K562 (cell line): ENCODE measurements at regions not wholly inside any gene's neighbourhood (a gene's known extent, or its start where the extent isn't known, plus 50 kb on each side); places are given as distances from the start of the nearest gene placed in this dataset.

ENCODE experiments used
- ATAC-seq: fragments of 200-7000 bp; cut with Tn5 transposase; 3 replicates; pipeline ENCODE4 v1.9.1; 2020; ENCODE audit warnings: moderate library complexity
- BruUV-seq: library from RNA; stranded (reverse); fragments of 400-500 nt; replicated peaks from 2 replicates; lab custom pipeline; 2021; lab: Mats Ljungman, UMichigan
- CTCF ChIA-PET: fragments of 300-600 bp; formaldehyde crosslinking; extraction: SDS; loops from one replicate; lab custom pipeline; 2021; ENCODE audit warnings: low intra/inter-chr PET ratio; lab: Yijun Ruan, JAX
- POLR2A ChIA-PET: fragments of 300-600, 350-650 bp; sonication (Branson Sonifier 250); formaldehyde crosslinking; extraction: SDS; loops from one replicate; lab custom pipeline; 2021; ENCODE audit warnings: antibody characterized with exemption, inconsistent platforms; lab: Yijun Ruan, JAX
- DNase-seq, 4 experiments: peaks; one replicate each; pipeline versions ENCODE4 v3.0.0 to v3.0.0-alpha.2; 2011 to 2018; ENCODE audit warnings: low spot score in 3 of 4, mixed read lengths in 3 of 4; ENCODE audit errors: extremely low read depth in 1 of 4
- FAIRE-seq: peaks from 2 replicates; lab custom pipeline; 2011; peaks lifted over from hg19 to GRCh38; lab: Jason Lieb, UNC
- H2AFZ ChIP-seq: 2 replicates; pipeline ENCODE4 v1.6.0; 2011; ENCODE audit warnings: low read depth, low read length, control low read depth, inconsistent platforms
- H3K27ac ChIP-seq: fragments of 200-600 bp; 3 replicates; pipeline ENCODE4 v1.8.0; 2011; ENCODE audit warnings: low read depth, mild to moderate bottlenecking, control low read depth, inconsistent platforms, low read length, moderate library complexity, mixed read lengths; ENCODE audit errors: extremely low read depth
- H3K27me3 ChIP-seq, 2 experiments: fragments of 300-600 bp in 1 of 2; 2 replicates in 1 of 2; 3 replicates in 1 of 2; pipeline versions ENCODE4 v1.6.0 to v1.8.0; 2011; ENCODE audit warnings: inconsistent platforms in 2 of 2, low read length in 2 of 2, mild to moderate bottlenecking in 1 of 2, mixed read lengths in 1 of 2, moderate library complexity in 1 of 2; ENCODE audit not compliant: control insufficient read depth in 2 of 2, insufficient read depth in 2 of 2
- H3K36me3 ChIP-seq: fragments of 300-600 bp; 3 replicates; pipeline ENCODE4 v1.8.0; 2011; ENCODE audit warnings: mild to moderate bottlenecking, low read length, inconsistent platforms; ENCODE audit not compliant: control insufficient read depth, insufficient read depth
- H3K4me1 ChIP-seq, 2 experiments: fragments of 200-600 bp in 1 of 2; replicated peaks in 1 of 2; 2 replicates in 1 of 2; 3 replicates in 1 of 2; pipeline versions ENCODE4 v1.5.1 to v1.8.0; 2011; ENCODE audit warnings: inconsistent platforms in 2 of 2, low read length in 2 of 2, mild to moderate bottlenecking in 1 of 2, mixed read lengths in 1 of 2, moderate library complexity in 1 of 2; ENCODE audit not compliant: control insufficient read depth in 2 of 2, insufficient read depth in 2 of 2
- H3K4me2 ChIP-seq: 2 replicates; pipeline ENCODE4 v1.6.1; 2011; ENCODE audit warnings: low read length, control low read depth, inconsistent platforms, mixed read lengths; ENCODE audit not compliant: insufficient read depth
- H3K4me3 ChIP-seq: fragments of 200-600 bp; sonication (generic), shearing (Covaris generic); 2 replicates; pipeline ENCODE4 v1.5.1; 2016; ENCODE audit warnings: control low read depth, inconsistent platforms
- H3K79me2 ChIP-seq: fragments of 200-600 bp; 3 replicates; pipeline ENCODE4 v1.8.0; 2011; ENCODE audit warnings: low read length, inconsistent platforms; ENCODE audit not compliant: control insufficient read depth, insufficient read depth
- H3K9ac ChIP-seq, 2 experiments: 2 replicates each; pipeline versions ENCODE4 v1.6.0 to v1.6.1; 2011; ENCODE audit warnings: low read depth in 2 of 2, low read length in 2 of 2, control low read depth in 1 of 2, inconsistent platforms in 1 of 2, mild to moderate bottlenecking in 1 of 2, mixed read lengths in 1 of 2; ENCODE audit not compliant: insufficient read depth in 1 of 2
- H3K9me1 ChIP-seq: one replicate; pipeline ENCODE4 v1.6.0; 2011; ENCODE audit warnings: inconsistent platforms, mild to moderate bottlenecking, low read length, moderate library complexity; ENCODE audit not compliant: control insufficient read depth, insufficient read depth
- H3K9me3 ChIP-seq: replicated peaks from 2 replicates; pipeline ENCODE4 v1.5.1; 2011; ENCODE audit warnings: low read depth, low read length, inconsistent platforms; ENCODE audit not compliant: control insufficient read depth, insufficient read depth
- H4K20me1 ChIP-seq: replicated peaks from 2 replicates; pipeline ENCODE4 v1.6.1; 2011; ENCODE audit warnings: low read length, inconsistent platforms, mixed read lengths; ENCODE audit not compliant: control insufficient read depth, insufficient read depth
- BRD9 ChIP-seq: fragments of 450-650 bp; IDR thresholded peaks from 2 replicates; pipeline ENCODE4 v1.6.1; 2018; ENCODE audit warnings: low read depth; ENCODE audit not compliant: partially characterized antibody
- CCNT2 ChIP-seq: IDR thresholded peaks from 2 replicates; pipeline ENCODE4 v1.6.1; 2011; ENCODE audit warnings: borderline replicate concordance, low read depth, mild to moderate bottlenecking, moderate library complexity, mixed read lengths, low read length; ENCODE audit not compliant: insufficient read length; ENCODE audit errors: extremely low read depth
- FOS ChIP-seq: IDR thresholded peaks from 3 replicates; pipeline ENCODE4 v1.6.1; 2011; ENCODE audit not compliant: insufficient read length; ENCODE audit errors: extremely low read depth
- HMG20A ChIP-seq: fragments of 450-650 bp; formaldehyde crosslinking; conservative IDR thresholded peaks from 2 replicates; pipeline ENCODE4 v1.4.0; 2020; ENCODE audit warnings: mild to moderate bottlenecking, mixed read lengths
- MTA3 ChIP-seq: fragments of 450-650 bp; formaldehyde crosslinking; IDR thresholded peaks from 2 replicates; pipeline ENCODE4 v1.6.1; 2017; ENCODE audit warnings: mild to moderate bottlenecking, borderline replicate concordance
- MYC ChIP-seq, 2 experiments: fragments of 250-450 bp in 1 of 2; sonication (Bioruptor Pico) in 1 of 2; IDR thresholded peaks; 2 replicates each; pipeline versions ENCODE4 v1.5.1 to v1.6.1; 2012 to 2021; ENCODE audit warnings: low read depth in 2 of 2, borderline replicate concordance in 1 of 2, improper control_type of control experiment in 1 of 2, low read length in 1 of 2, mild to moderate bottlenecking in 1 of 2, moderate library complexity in 1 of 2
- PHB2 ChIP-seq: fragments of 450-650 bp; IDR thresholded peaks from 2 replicates; pipeline ENCODE4 v1.6.1; 2017; ENCODE audit warnings: low read depth
- SMAD1 ChIP-seq: fragments of 150-350 bp; IDR thresholded peaks from 2 replicates; pipeline ENCODE4 v1.6.1; 2014; ENCODE audit warnings: low read length, low read depth; ENCODE audit not compliant: partially characterized antibody
- SREBF2 ChIP-seq: sonication (generic); formaldehyde crosslinking; IDR thresholded peaks from 2 replicates; pipeline ENCODE4 v1.4.0; 2020; ENCODE audit warnings: mild to moderate bottlenecking, missing genetic modification reagents
- TARDBP ChIP-seq: fragments of 450-650 bp; IDR thresholded peaks from 2 replicates; pipeline ENCODE4 v1.6.1; 2016
- WHSC1 ChIP-seq: IDR thresholded peaks from one replicate; pipeline ENCODE4 v1.6.1; 2012; ENCODE audit warnings: low read length, control low read depth, inconsistent platforms
- ZNF436 ChIP-seq: fragments of 250-450, 450-650 bp; sonication (Bioruptor Pico); formaldehyde crosslinking; IDR thresholded peaks from 2 replicates; pipeline ENCODE4 v1.7.0; 2020; ENCODE audit warnings: mild to moderate bottlenecking
- WGBS: fragments of 100-300 bp; shearing (Covaris generic); methylation state at CpG from one replicate; pipeline ENCODE4 v1.1.6; 2016; ENCODE audit warnings: low coverage, mixed read lengths; ENCODE audit not compliant: insufficient coverage; ENCODE audit errors: missing lambda C conversion rate; 5-methylcytosine and 5-hydroxymethylcytosine counted together
- in situ Hi-C: fragments of 300-500 bp; cut with MboI; formaldehyde crosslinking; loops from 4 replicates; pipeline ENCODE4 v1.15.0; 2018; ENCODE audit warnings: inconsistent platforms, mixed read lengths
- intact Hi-C: fragments of 100-400 bp; cut with micrococcal nuclease; formaldehyde crosslinking; loops from 2 replicates; pipeline ENCODE4 v1.14.2; 2022
- TF ChIP-seq, protein P1 (sequence below): sonication (generic); formaldehyde crosslinking; IDR thresholded peaks from 2 replicates; pipeline ENCODE4 v1.8.1; 2023; ENCODE audit warnings: missing genetic modification reagents, mild to moderate bottlenecking, borderline replicate concordance
- TF ChIP-seq, protein P2 (sequence below): IDR thresholded peaks from 2 replicates; pipeline ENCODE4 v1.6.1; 2014; ENCODE audit warnings: antibody characterized with exemption
- TF ChIP-seq, protein P3 (sequence below): fragments of 450-650 bp; IDR thresholded peaks from 2 replicates; pipeline ENCODE4 v1.6.1; 2014; ENCODE audit warnings: low read depth, mild to moderate bottlenecking, moderate library complexity, borderline replicate concordance

DNA sequence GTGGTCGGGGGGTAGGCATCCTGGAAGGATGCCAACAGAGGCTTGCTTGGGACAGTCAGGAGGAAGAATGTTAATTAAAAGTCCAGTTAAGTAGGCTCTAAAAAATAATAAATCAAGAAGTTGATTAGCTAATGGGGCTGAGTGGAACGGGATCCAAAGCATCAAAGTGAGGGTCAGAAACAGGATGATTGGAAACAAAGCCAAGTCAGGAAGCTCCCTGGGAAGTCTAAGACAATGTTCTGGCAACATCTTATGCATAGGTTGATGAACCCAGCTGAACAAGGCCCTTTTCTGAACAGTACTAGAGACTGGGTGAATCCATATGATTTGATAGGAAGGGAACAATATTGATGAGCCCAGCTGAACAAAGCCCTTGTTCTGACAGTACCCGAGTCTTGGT is 50.2 kb upstream of the STARD4 start:
- Histone ChIP-seq H3K9ac (no peak overlapping the region), H3K4me1 (no peaks in the 10 kb centered on the region), H3K36me3 (no peaks in the 10 kb centered on the region), H4K20me1 (no peaks in the 10 kb centered on the region), H3K4me2 (no peak overlapping the region), H3K27me3 (no peaks in the 10 kb centered on the region), H3K27ac (no peak overlapping the region), H3K4me3 (no peak overlapping the region), H3K9me1 (no peaks in the 10 kb centered on the region), H3K9me3 (no peaks in the 10 kb centered on the region), H2AFZ (no peak overlapping the region), H3K79me2 (no peaks in the 10 kb centered on the region)
- no peak for ATAC-seq
- POLR2A ChIA-PET, result interaction anchor here (1.3 kb wide), 1 partner anchor 22 kb away, joined by 3 read pairs; no protein-coding TSS in a partner anchor
- in situ Hi-C loops (no loop called here), intact Hi-C loops (no loop called here)
- no peak for DNase-seq
- no TSS peak for BruUV-seq
- CTCF ChIA-PET, result no interaction called here
- WGBS, result 0% methylated on average over 3 of the region's 3 CpGs
- no peak for FAIRE-seq
- TF ChIP-seq SREBF2 (CRISPR knock-in tag) (no peak), FOS (no peak), CCNT2 (no peak), BRD9 (no peak), HMG20A (no peak), TARDBP (no peak), WHSC1 (no peak), ZNF436 (no peak), MYC (IDR thresholded peaks at IDR 0.05; ENCODE audit: low read depth, low read length) (no peak), MYC (CRISPR knock-in tag; IDR thresholded peaks at IDR 0.05; ENCODE audit: borderline replicate concordance, low read depth) (no peak), PHB2 (no peak), MTA3 (no peak), SMAD1 (no peak)
- TF ChIP-seq, protein P1, sequence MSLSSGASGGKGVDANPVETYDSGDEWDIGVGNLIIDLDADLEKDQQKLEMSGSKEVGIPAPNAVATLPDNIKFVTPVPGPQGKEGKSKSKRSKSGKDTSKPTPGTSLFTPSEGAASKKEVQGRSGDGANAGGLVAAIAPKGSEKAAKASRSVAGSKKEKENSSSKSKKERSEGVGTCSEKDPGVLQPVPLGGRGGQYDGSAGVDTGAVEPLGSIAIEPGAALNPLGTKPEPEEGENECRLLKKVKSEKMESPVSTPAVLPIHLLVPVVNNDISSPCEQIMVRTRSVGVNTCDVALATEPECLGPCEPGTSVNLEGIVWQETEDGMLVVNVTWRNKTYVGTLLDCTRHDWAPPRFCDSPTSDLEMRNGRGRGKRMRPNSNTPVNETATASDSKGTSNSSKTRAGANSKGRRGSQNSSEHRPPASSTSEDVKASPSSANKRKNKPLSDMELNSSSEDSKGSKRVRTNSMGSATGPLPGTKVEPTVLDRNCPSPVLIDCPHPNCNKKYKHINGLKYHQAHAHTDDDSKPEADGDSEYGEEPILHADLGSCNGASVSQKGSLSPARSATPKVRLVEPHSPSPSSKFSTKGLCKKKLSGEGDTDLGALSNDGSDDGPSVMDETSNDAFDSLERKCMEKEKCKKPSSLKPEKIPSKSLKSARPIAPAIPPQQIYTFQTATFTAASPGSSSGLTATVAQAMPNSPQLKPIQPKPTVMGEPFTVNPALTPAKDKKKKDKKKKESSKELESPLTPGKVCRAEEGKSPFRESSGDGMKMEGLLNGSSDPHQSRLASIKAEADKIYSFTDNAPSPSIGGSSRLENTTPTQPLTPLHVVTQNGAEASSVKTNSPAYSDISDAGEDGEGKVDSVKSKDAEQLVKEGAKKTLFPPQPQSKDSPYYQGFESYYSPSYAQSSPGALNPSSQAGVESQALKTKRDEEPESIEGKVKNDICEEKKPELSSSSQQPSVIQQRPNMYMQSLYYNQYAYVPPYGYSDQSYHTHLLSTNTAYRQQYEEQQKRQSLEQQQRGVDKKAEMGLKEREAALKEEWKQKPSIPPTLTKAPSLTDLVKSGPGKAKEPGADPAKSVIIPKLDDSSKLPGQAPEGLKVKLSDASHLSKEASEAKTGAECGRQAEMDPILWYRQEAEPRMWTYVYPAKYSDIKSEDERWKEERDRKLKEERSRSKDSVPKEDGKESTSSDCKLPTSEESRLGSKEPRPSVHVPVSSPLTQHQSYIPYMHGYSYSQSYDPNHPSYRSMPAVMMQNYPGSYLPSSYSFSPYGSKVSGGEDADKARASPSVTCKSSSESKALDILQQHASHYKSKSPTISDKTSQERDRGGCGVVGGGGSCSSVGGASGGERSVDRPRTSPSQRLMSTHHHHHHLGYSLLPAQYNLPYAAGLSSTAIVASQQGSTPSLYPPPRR, result no peak
- TF ChIP-seq, protein P2, sequence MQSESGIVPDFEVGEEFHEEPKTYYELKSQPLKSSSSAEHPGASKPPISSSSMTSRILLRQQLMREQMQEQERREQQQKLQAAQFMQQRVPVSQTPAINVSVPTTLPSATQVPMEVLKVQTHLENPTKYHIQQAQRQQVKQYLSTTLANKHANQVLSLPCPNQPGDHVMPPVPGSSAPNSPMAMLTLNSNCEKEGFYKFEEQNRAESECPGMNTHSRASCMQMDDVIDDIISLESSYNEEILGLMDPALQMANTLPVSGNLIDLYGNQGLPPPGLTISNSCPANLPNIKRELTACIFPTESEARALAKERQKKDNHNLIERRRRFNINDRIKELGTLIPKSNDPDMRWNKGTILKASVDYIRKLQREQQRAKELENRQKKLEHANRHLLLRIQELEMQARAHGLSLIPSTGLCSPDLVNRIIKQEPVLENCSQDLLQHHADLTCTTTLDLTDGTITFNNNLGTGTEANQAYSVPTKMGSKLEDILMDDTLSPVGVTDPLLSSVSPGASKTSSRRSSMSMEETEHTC, result no peak
- TF ChIP-seq, protein P3, sequence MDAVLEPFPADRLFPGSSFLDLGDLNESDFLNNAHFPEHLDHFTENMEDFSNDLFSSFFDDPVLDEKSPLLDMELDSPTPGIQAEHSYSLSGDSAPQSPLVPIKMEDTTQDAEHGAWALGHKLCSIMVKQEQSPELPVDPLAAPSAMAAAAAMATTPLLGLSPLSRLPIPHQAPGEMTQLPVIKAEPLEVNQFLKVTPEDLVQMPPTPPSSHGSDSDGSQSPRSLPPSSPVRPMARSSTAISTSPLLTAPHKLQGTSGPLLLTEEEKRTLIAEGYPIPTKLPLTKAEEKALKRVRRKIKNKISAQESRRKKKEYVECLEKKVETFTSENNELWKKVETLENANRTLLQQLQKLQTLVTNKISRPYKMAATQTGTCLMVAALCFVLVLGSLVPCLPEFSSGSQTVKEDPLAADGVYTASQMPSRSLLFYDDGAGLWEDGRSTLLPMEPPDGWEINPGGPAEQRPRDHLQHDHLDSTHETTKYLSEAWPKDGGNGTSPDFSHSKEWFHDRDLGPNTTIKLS, result no peak
